Ovary (tissue), 7 donors: ENCODE measurements at regions not wholly inside any gene's neighbourhood (a gene's known extent, or its start where the extent isn't known, plus 50 kb on each side); places are given as distances from the start of the nearest gene placed in this dataset.

ENCODE experiments used
- DNase-seq, 5 donors: peaks; one replicate each; pipeline ENCODE4 v3.0.0-alpha.2; 2019 to 2020
- H3K27ac ChIP-seq, 2 donors: fragments of 200-600 bp; one replicate each; pipeline versions ENCODE4 v1.5.1 to v1.8.0; 2019 to 2022
- H3K27me3 ChIP-seq: fragments of 200-600 bp; one replicate; pipeline ENCODE4 v1.8.0; 2022
- H3K36me3 ChIP-seq: fragments of 200-600 bp; sonication (generic); one replicate; pipeline ENCODE4 v1.5.1; 2019
- H3K4me1 ChIP-seq: one replicate; pipeline ENCODE4 v1.8.1; 2013; ENCODE audit warnings: mild to moderate bottlenecking, moderate library complexity; ENCODE audit not compliant: insufficient read depth
- H3K4me3 ChIP-seq: fragments of 200-600 bp; sonication (generic); one replicate; pipeline ENCODE4 v1.5.1; 2017
- H3K9me3 ChIP-seq, 2 donors: fragments of 200-600 bp in 1 of 2; sonication (generic) in 1 of 2; one replicate each; pipeline versions ENCODE4 v1.5.1 to v1.8.1; 2013 to 2019; ENCODE audit warnings: mild to moderate bottlenecking in 1 of 2, moderate library complexity in 1 of 2
- CTCF ChIP-seq, 3 donors: fragments of 450-650 bp in 2 of 3; fragments of 200-600 bp in 1 of 3; IDR thresholded peaks; one replicate each; pipeline versions ENCODE4 v1.5.1 to v1.8.0; 2016 to 2022; ENCODE audit warnings: antibody characterized with exemption in 3 of 3, mild to moderate bottlenecking in 1 of 3
- EP300 ChIP-seq: sonication (generic); formaldehyde crosslinking; IDR thresholded peaks from one replicate; pipeline ENCODE4 v1.6.1; 2017; ENCODE audit warnings: antibody characterized with exemption
- POLR2A ChIP-seq: fragments of 450-650 bp; IDR thresholded peaks from one replicate; pipeline ENCODE4 v1.6.1; 2017; ENCODE audit warnings: antibody characterized with exemption, mild to moderate bottlenecking, moderate library complexity
- WGBS, 3 donors: extraction: QIAGEN DNeasy Blood & Tissue Kit in 1 of 3; methylation state at CpG; one replicate each; pipeline versions ENCODE4 v1.1.5 to v1.1.7; 2013 to 2017; 5-methylcytosine and 5-hydroxymethylcytosine counted together
- intact Hi-C, 4 donors: fragments of 100-400 bp; cut with DNase I; formaldehyde crosslinking; loops; one replicate each; pipeline versions ENCODE4 v1.11.0 to v1.15.1; 2022 to 2023
- donor health status: DM: no; HTN: no; CAD: no; lungs with moderate emphysema.
- donor health status: DM: no; HTN: no; CAD: no.
- donor health status: Bipolar disorder and iron deficiency.
- donor health status: DM: no; HTN: no; CAD: no.
- donor health status: DM: yes; HTN: yes; CAD: no.

GRCh38 chr15:93780073-93780472 is 451.3 kb upstream of the MCTP2 start:
- WGBS, 3 donors = 87 to 91% (median 90%) methylated on average over 4 of the region's 4 CpGs

GRCh38 chr15:93779341-93779740 is 452.0 kb upstream of the MCTP2 start:
- Histone ChIP-seq H3K4me3 (no peak overlapping the region), H3K27me3 (no peaks in the 10 kb centered on the region), H3K27ac (no peak overlapping the region), H3K4me1 (no peaks in the 10 kb centered on the region), H3K36me3 (no peaks in the 10 kb centered on the region), H3K9me3 (no peaks in the 10 kb centered on the region)
- TF ChIP-seq POLR2A = no peak
- TF ChIP-seq EP300 = no peak
- TF ChIP-seq CTCF (IDR thresholded peaks at IDR 0.05) = no peak
- WGBS, 3 donors = 87 to 93% (median 92%) methylated on average over 4 of the region's 4 CpGs
- intact Hi-C loops = no loop called here
- no peak for DNase-seq

More at GRCh38 chr15:93780073-93780472, 451.3 kb upstream of the MCTP2 start:
- H3K4me3 ChIP-seq = no peak overlapping the region
- H3K9me3 ChIP-seq = no peaks in the 10 kb centered on the region
- intact Hi-C loops = loop anchor here in 1 of 4 donors (5.0 kb wide), 1 partner anchor 633 kb away; no protein-coding TSS in a partner anchor
- no peaks in the 10 kb centered on the region for H3K36me3 ChIP-seq
- TF ChIP-seq POLR2A (no peak), EP300 (no peak), CTCF (IDR thresholded peaks at IDR 0.05) (no peak)
- no peaks in the 10 kb centered on the region for H3K27me3 ChIP-seq
- H3K27ac ChIP-seq = no peak overlapping the region
- H3K4me1 ChIP-seq = no peaks in the 10 kb centered on the region
- DNase-seq = no peak

GRCh38 chr15:93771196-93772030 is 459.9 kb upstream of the MCTP2 start:
- no peaks in the 10 kb centered on the region for H3K9me3 ChIP-seq
- H3K27ac ChIP-seq = no peak overlapping the region
- DNase-seq = no peak
- H3K36me3 ChIP-seq = no peaks in the 10 kb centered on the region
- 82 to 86% (median 85%) methylated on average over 4 of the region's 4 CpGs for WGBS, 3 donors
- intact Hi-C loops = no loop called here
- no peaks in the 10 kb centered on the region for H3K27me3 ChIP-seq
- no peak overlapping the region for H3K4me3 ChIP-seq
- no peaks in the 10 kb centered on the region for H3K4me1 ChIP-seq
- no peak for TF ChIP-seq EP300
- no peak for TF ChIP-seq POLR2A
- no peak for TF ChIP-seq CTCF (IDR thresholded peaks at IDR 0.05)

GRCh38 chr15:93770788-93771187 is 460.6 kb upstream of the MCTP2 start:
- intact Hi-C loops = no loop called here
- no peak for DNase-seq
- Histone ChIP-seq H3K36me3 (no peaks in the 10 kb centered on the region), H3K27ac (no peak overlapping the region), H3K4me3 (no peak overlapping the region), H3K27me3 (no peaks in the 10 kb centered on the region), H3K9me3 (no peaks in the 10 kb centered on the region), H3K4me1 (no peaks in the 10 kb centered on the region)
- TF ChIP-seq CTCF (IDR thresholded peaks at IDR 0.05) (no peak), EP300 (no peak), POLR2A (no peak)
- WGBS, 3 donors = 48 to 54% (median 50%) methylated on average over 1 of the region's 1 CpG
